HG03066 (cell line): ENCODE measurements at regions not wholly inside any gene's neighbourhood (a gene's known extent, or its start where the extent isn't known, plus 50 kb on each side); places are given as distances from the start of the nearest gene placed in this dataset.

Experiments used
- ATAC-seq: cut with Tn5 transposase; IDR thresholded peaks from one replicate; pipeline ENCODE4 v1.9.1; 2021; ENCODE audit warnings: low read depth; ENCODE audit not compliant: unreplicated experiment

DNA sequence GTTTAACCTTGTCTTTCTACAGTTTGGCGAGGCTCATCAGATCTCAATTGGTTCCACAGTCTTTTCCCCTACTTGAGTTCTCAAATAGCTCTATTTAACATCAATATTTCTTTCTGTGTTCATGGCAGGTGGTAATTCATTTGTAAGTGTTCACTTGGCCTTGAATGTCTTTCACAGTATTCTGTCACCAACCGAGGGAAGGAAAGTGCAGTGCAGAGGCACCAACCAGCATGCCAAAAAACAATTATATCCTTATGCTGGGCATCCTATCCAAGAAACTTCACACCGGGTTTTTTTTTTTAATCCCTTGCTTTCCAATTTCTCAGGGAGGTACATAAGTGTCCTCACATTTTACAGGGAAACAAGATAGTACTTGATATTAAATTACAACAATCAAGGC is 55.0 kb upstream of the ZC3H12C start:
- no peak for ATAC-seq
